NCI-H82 (cell line): ENCODE measurements at regions not wholly inside any gene's neighbourhood (a gene's known extent, or its start where the extent isn't known, plus 50 kb on each side); places are given as distances from the start of the nearest gene placed in this dataset.
A peak's percentile ranks its signal among the peaks of the same experiment; 100 is the strongest.

Experiments used
- DNase-seq: peaks from one replicate; lab custom pipeline; 2025; lab: John Stamatoyannopoulos, UW

- DNase-seq = no peak
Observed at GRCh38 chr13:91076830-91077229, 270.7 kb upstream of the MIR17HG start.

GRCh38 chr13:91078093-91078679 is 269.3 kb upstream of the MIR17HG start:
- DNase-seq = peak; percentile 53

GRCh38 chr13:91079176-91079575 is 268.3 kb upstream of the MIR17HG start:
- DNase-seq = no peak

GRCh38 chr13:91085127-91085526 is 262.4 kb upstream of the MIR17HG start:
- no peak for DNase-seq

GRCh38 chr13:91086936-91087716 is 260.4 kb upstream of the MIR17HG start:
- DNase-seq = peak; percentile 60

- DNase-seq = peak; percentile 73
Observed at GRCh38 chr13:91097269-91097668, 250.2 kb upstream of the MIR17HG start.

- no peak for DNase-seq
Observed at GRCh38 chr13:91099877-91100276, 247.6 kb upstream of the MIR17HG start.

GRCh38 chr13:91100944-91101343 is 246.5 kb upstream of the MIR17HG start:
- no peak for DNase-seq

- DNase-seq = no peak
Observed at GRCh38 chr13:91101381-91101780, 246.1 kb upstream of the MIR17HG start.

- DNase-seq = no peak
Observed at GRCh38 chr13:91105270-91105669, 242.2 kb upstream of the MIR17HG start.

- DNase-seq = no peak
Observed at GRCh38 chr13:91106565-91106964, 240.9 kb upstream of the MIR17HG start.

- no peak for DNase-seq
Observed at GRCh38 chr13:91108315-91108714, 239.2 kb upstream of the MIR17HG start.

- DNase-seq = peak; percentile 82
Observed at GRCh38 chr13:91111476-91112200, 235.8 kb upstream of the MIR17HG start.

GRCh38 chr13:91112201-91112923 is 235.1 kb upstream of the MIR17HG start:
- peak; percentile 86 for DNase-seq

- no peak for DNase-seq
Observed at GRCh38 chr13:91112924-91113277, 234.6 kb upstream of the MIR17HG start.

- DNase-seq = no peak
Observed at GRCh38 chr13:91115776-91116175, 231.7 kb upstream of the MIR17HG start.

GRCh38 chr13:91117351-91117750 is 230.1 kb upstream of the MIR17HG start:
- DNase-seq = no peak

- DNase-seq = no peak
Observed at GRCh38 chr13:91119643-91120042, 227.8 kb upstream of the MIR17HG start.

- no peak for DNase-seq
Observed at GRCh38 chr13:91122766-91123165, 224.7 kb upstream of the MIR17HG start.

- DNase-seq = peak; percentile 15
Observed at GRCh38 chr13:91123456-91124127, 223.9 kb upstream of the MIR17HG start.

GRCh38 chr13:91126806-91127205 is 220.7 kb upstream of the MIR17HG start:
- DNase-seq = peak; percentile 34

GRCh38 chr13:91127995-91128394 is 219.5 kb upstream of the MIR17HG start:
- no peak for DNase-seq
